Left ventricle myocardium inferior (tissue), 1 donor: ENCODE measurements at regions not wholly inside any gene's neighbourhood (a gene's known extent, or its start where the extent isn't known, plus 50 kb on each side); places are given as distances from the start of the nearest gene placed in this dataset.

Experiments
- DNase-seq: peaks from one replicate; pipeline ENCODE4 v3.0.0-alpha.2; 2020
- H3K27ac ChIP-seq: fragments of 200-600 bp; replicated peaks from 2 replicates; pipeline ENCODE4 v1.8.0; 2021
- H3K27me3 ChIP-seq: fragments of 200-600 bp; 2 replicates; pipeline ENCODE4 v1.8.0; 2021; ENCODE audit warnings: low read depth
- H3K36me3 ChIP-seq: fragments of 200-600 bp; 2 replicates; pipeline ENCODE4 v1.8.0; 2021
- H3K4me1 ChIP-seq: fragments of 200-600 bp; 2 replicates; pipeline ENCODE4 v1.8.0; 2021
- H3K4me3 ChIP-seq: fragments of 200-600 bp; 2 replicates; pipeline ENCODE4 v1.8.0; 2021; ENCODE audit warnings: mild to moderate bottlenecking, moderate library complexity
- H3K9me3 ChIP-seq: fragments of 200-600 bp; replicated peaks from 2 replicates; pipeline ENCODE4 v1.8.0; 2021
- CTCF ChIP-seq: fragments of 200-600 bp; IDR thresholded peaks from 2 replicates; pipeline ENCODE4 v1.8.0; 2021; ENCODE audit warnings: antibody characterized with exemption, mild to moderate bottlenecking, borderline replicate concordance
- intact Hi-C: fragments of 100-400 bp; cut with micrococcal nuclease; formaldehyde crosslinking; loops from one replicate; pipeline ENCODE4 v1.11.0; 2022
- donor health status: DM: no; HTN: yes; CAD: no; lungs with severe emphysema.

DNA sequence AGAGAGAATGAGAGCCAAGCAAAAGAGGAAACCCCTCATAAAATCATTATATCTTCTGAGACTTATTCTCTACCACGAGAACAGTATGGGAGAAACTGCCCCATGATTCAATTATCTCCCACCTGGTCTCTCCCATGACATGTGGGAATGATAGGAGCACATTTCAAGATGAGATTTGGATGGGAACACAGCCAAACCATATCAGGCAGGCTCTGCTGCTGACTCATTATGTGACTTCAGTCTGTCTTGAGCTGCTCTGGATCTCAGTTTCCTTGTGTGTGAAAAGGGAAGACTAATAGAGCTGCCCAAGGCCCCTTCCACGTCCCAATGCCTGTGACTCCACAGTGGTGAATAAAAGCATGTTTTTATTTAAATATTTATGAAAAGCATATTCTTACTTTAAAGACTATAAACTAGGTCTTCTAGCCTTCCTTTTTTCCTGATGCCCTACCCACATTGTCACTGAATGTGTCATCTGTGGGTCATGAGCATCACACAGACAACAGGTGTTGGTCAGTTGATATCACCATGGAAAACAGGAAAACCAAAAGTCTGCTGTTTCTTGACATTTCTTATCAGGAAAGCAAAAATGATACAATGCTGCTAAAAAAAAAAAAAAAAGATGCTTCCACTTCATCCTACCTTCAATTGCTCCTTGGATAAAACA is 96.0 kb upstream of the PPP2R3A start:
- H3K9me3 ChIP-seq, result peaks cover 22% of the 10 kb centered on the region
- peaks cover 10% of the 10 kb centered on the region for H3K4me1 ChIP-seq
- DNase-seq, result no peak
- no peaks in the 10 kb centered on the region for H3K36me3 ChIP-seq
- no peak overlapping the region for H3K4me3 ChIP-seq
- no peak overlapping the region for H3K27ac ChIP-seq
- H3K27me3 ChIP-seq, result no peaks in the 10 kb centered on the region
- intact Hi-C loops, result no loop called here
- no peak for TF ChIP-seq CTCF

GRCh38 chr3:135871311-135871710 is 94.2 kb upstream of the PPP2R3A start:
- H3K27ac ChIP-seq, result no peak overlapping the region
- no peaks in the 10 kb centered on the region for H3K4me1 ChIP-seq
- H3K36me3 ChIP-seq, result no peaks in the 10 kb centered on the region
- no peak overlapping the region for H3K4me3 ChIP-seq
- peaks cover 25% of the 10 kb centered on the region for H3K9me3 ChIP-seq
- DNase-seq, result no peak
- H3K27me3 ChIP-seq, result no peaks in the 10 kb centered on the region
- no peak for TF ChIP-seq CTCF
- intact Hi-C loops, result no loop called here

GRCh38 chr3:135874035-135874434 is 91.5 kb upstream of the PPP2R3A start:
- Histone ChIP-seq H3K4me1 (no peaks in the 10 kb centered on the region), H3K4me3 (no peak overlapping the region), H3K36me3 (no peaks in the 10 kb centered on the region), H3K9me3 (peaks cover 37% of the 10 kb centered on the region), H3K27ac (no peak overlapping the region), H3K27me3 (no peaks in the 10 kb centered on the region)
- intact Hi-C loops, result no loop called here
- no peak for TF ChIP-seq CTCF
- no peak for DNase-seq

DNA sequence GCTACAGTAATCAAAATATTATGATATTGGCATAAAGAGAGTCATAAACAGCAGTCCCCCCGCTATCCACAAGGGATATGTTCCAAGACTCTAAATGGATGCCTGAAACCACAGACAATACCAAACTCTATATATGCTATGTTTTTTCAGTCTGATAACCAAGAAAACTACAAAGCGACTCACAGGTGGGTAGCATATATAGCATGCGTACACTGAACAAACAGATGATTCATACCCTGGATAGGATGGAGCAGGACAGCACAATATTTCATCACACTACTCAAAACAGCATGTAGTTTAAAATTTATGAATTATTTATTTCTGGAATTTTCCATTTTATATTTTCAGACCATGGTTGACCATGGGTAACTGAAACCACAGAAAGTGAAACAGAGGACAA is 87.0 kb upstream of the PPP2R3A start:
- Histone ChIP-seq H3K9me3 (peaks cover 26% of the 10 kb centered on the region), H3K4me1 (no peaks in the 10 kb centered on the region), H3K27ac (no peak overlapping the region), H3K27me3 (no peaks in the 10 kb centered on the region), H3K36me3 (no peaks in the 10 kb centered on the region), H3K4me3 (no peak overlapping the region)
- no peak for TF ChIP-seq CTCF
- no peak for DNase-seq
- intact Hi-C loops, result no loop called here

- no peak overlapping the region for H3K27ac ChIP-seq
Measured at GRCh38 chr3:135885885-135886284, 79.6 kb upstream of the PPP2R3A start.

More at GRCh38 chr3:135885885-135886284, 79.6 kb upstream of the PPP2R3A start:
- intact Hi-C loops, result no loop called here
- H3K27me3 ChIP-seq, result no peaks in the 10 kb centered on the region
- peaks cover 6% of the 10 kb centered on the region for H3K4me1 ChIP-seq
- TF ChIP-seq CTCF, result no peak
- H3K36me3 ChIP-seq, result no peaks in the 10 kb centered on the region
- H3K9me3 ChIP-seq, result no peaks in the 10 kb centered on the region
- H3K4me3 ChIP-seq, result no peak overlapping the region
- DNase-seq, result no peak
